Mesenchymal stem cell (in vitro differentiated cells and primary cell): ENCODE measurements at regions not wholly inside any gene's neighbourhood (a gene's known extent, or its start where the extent isn't known, plus 50 kb on each side); places are given as distances from the start of the nearest gene placed in this dataset.
"Not testable (repeated sequence)": the region's sequence is repeated elsewhere in the genome, so short reads cannot be mapped to it uniquely, and the experiment has no call there.

Experiments
- DNase-seq: peaks from one replicate; pipeline ENCODE4 v3.0.0-alpha.2; 2013
- H2AFZ ChIP-seq: one replicate; pipeline ENCODE4 v1.6.1; 2013; ENCODE audit warnings: low read depth, mild to moderate bottlenecking, control low read depth, inconsistent platforms, low read length, moderate library complexity
- H2AK5ac ChIP-seq: 2 replicates; pipeline ENCODE4 v1.6.1; 2013; ENCODE audit warnings: low read length, moderate library complexity, mild to moderate bottlenecking, inconsistent platforms; ENCODE audit not compliant: severe bottlenecking
- H2BK120ac ChIP-seq: one replicate; pipeline ENCODE4 v1.6.1; 2013; ENCODE audit warnings: low read depth, mild to moderate bottlenecking, inconsistent platforms, low read length, moderate library complexity
- H2BK12ac ChIP-seq, 2 experiments: one replicate each; pipeline ENCODE4 v1.6.1; 2013; ENCODE audit warnings: inconsistent platforms in 2 of 2, low read length in 2 of 2, mild to moderate bottlenecking in 2 of 2, moderate library complexity in 2 of 2, control low read depth in 1 of 2
- H2BK15ac ChIP-seq: one replicate; pipeline ENCODE4 v1.6.1; 2013; ENCODE audit warnings: mild to moderate bottlenecking, low read depth, inconsistent platforms; ENCODE audit not compliant: poor library complexity, severe bottlenecking
- H2BK5ac ChIP-seq: 2 replicates; pipeline ENCODE4 v1.6.1; 2013; ENCODE audit warnings: low read depth, mild to moderate bottlenecking, low read length, control low read depth, inconsistent platforms; ENCODE audit not compliant: poor library complexity, severe bottlenecking
- H3K14ac ChIP-seq, 2 experiments: one replicate each; pipeline ENCODE4 v1.6.1; 2013; ENCODE audit warnings: inconsistent platforms in 2 of 2, low read length in 2 of 2, control low read depth in 1 of 2, mild to moderate bottlenecking in 1 of 2, moderate library complexity in 1 of 2
- H3K18ac ChIP-seq, 2 experiments: one replicate each; pipeline ENCODE4 v1.6.1; 2013; ENCODE audit warnings: inconsistent platforms in 2 of 2, low read length in 2 of 2, control low read depth in 1 of 2, low read depth in 1 of 2, mild to moderate bottlenecking in 1 of 2
- H3K23ac ChIP-seq, 2 experiments: one replicate each; pipeline ENCODE4 v1.6.1; 2013; ENCODE audit warnings: inconsistent platforms in 2 of 2, low read length in 2 of 2, mild to moderate bottlenecking in 2 of 2, moderate library complexity in 2 of 2, control low read depth in 1 of 2
- H3K27ac ChIP-seq: 2 replicates; pipeline ENCODE4 v1.5.1; 2013; ENCODE audit warnings: mild to moderate bottlenecking, moderate library complexity, low read length, control low read depth, inconsistent platforms; ENCODE audit not compliant: poor library complexity, severe bottlenecking
- H3K27me3 ChIP-seq, 2 experiments: 2 replicates each; pipeline versions ENCODE4 v1.6.1 to v1.7.0; 2013; ENCODE audit warnings: low read length in 2 of 2, mild to moderate bottlenecking in 2 of 2, moderate library complexity in 2 of 2, control low read depth in 1 of 2, inconsistent platforms in 1 of 2; ENCODE audit not compliant: control insufficient read depth in 1 of 2, insufficient read depth in 1 of 2
- H3K36me3 ChIP-seq, 2 experiments: 2 replicates each; pipeline versions ENCODE4 v1.6.1 to v1.7.0; 2013; ENCODE audit warnings: low read length in 2 of 2, control low read depth in 1 of 2, inconsistent platforms in 1 of 2, low read depth in 1 of 2, mild to moderate bottlenecking in 1 of 2; ENCODE audit not compliant: insufficient read depth in 2 of 2, control insufficient read depth in 1 of 2
- H3K4ac ChIP-seq, 2 experiments: one replicate each; pipeline ENCODE4 v1.6.1; 2013; ENCODE audit warnings: inconsistent platforms in 2 of 2, low read length in 2 of 2, mild to moderate bottlenecking in 2 of 2, moderate library complexity in 2 of 2, control low read depth in 1 of 2, low read depth in 1 of 2
- H3K4me1 ChIP-seq: 2 replicates; pipeline ENCODE4 v1.6.1; 2013; ENCODE audit warnings: low read depth, low read length, control low read depth; ENCODE audit not compliant: control insufficient read depth, insufficient read depth
- H3K4me2 ChIP-seq: 2 replicates; pipeline ENCODE4 v1.6.1; 2013; ENCODE audit warnings: low read length, mild to moderate bottlenecking, inconsistent platforms; ENCODE audit not compliant: poor library complexity, severe bottlenecking
- H3K4me3 ChIP-seq, 2 experiments: 2 replicates each; pipeline versions ENCODE4 v1.5.1 to v1.7.0; 2013; ENCODE audit warnings: low read length in 2 of 2, mild to moderate bottlenecking in 2 of 2, control low read depth in 1 of 2, low read depth in 1 of 2; ENCODE audit not compliant: insufficient read depth in 1 of 2
- H3K79me1 ChIP-seq: replicated peaks from 2 replicates; pipeline ENCODE4 v1.6.1; 2013; ENCODE audit warnings: mild to moderate bottlenecking, control low read depth, low read length, inconsistent platforms; ENCODE audit not compliant: poor library complexity, severe bottlenecking
- H3K9ac ChIP-seq: 2 replicates; pipeline ENCODE4 v1.7.0; 2013; ENCODE audit warnings: mild to moderate bottlenecking, low read length, moderate library complexity
- H3K9me3 ChIP-seq: 2 replicates; pipeline ENCODE4 v1.7.0; 2013; ENCODE audit warnings: mild to moderate bottlenecking, low read length; ENCODE audit not compliant: control insufficient read depth
- H4K8ac ChIP-seq: one replicate; pipeline ENCODE4 v1.6.1; 2013; ENCODE audit warnings: inconsistent platforms, mild to moderate bottlenecking, low read length, moderate library complexity
- H4K91ac ChIP-seq: one replicate; pipeline ENCODE4 v1.6.1; 2013; ENCODE audit warnings: mild to moderate bottlenecking, low read length, inconsistent platforms
- WGBS: methylation state at CpG from one replicate; pipeline ENCODE4 v1.1.7; 2013; ENCODE audit warnings: mixed read lengths; 5-methylcytosine and 5-hydroxymethylcytosine counted together

- not testable (repeated sequence) for H3K4me2 ChIP-seq, DNase-seq, H3K36me3 ChIP-seq, H2AK5ac ChIP-seq, H3K4ac ChIP-seq, H2AFZ ChIP-seq, H2BK120ac ChIP-seq, H2BK5ac ChIP-seq, H3K27me3 ChIP-seq, H3K4me3 ChIP-seq, H3K14ac ChIP-seq, H3K27ac ChIP-seq, H3K23ac ChIP-seq, H2BK15ac ChIP-seq, H3K18ac ChIP-seq, H2BK12ac ChIP-seq, H3K79me1 ChIP-seq, H4K91ac ChIP-seq, H3K9me3 ChIP-seq, H4K8ac ChIP-seq, H3K9ac ChIP-seq, H3K4me1 ChIP-seq
- WGBS, result 82% methylated on average over 7 of the region's 15 CpGs
Observed at GRCh38 chr9:63774369-63775091, 1510.5 kb downstream of the FOXD4L5 start.

- not testable (repeated sequence) for H3K27me3 ChIP-seq, H3K9me3 ChIP-seq, H3K4me3 ChIP-seq, H3K36me3 ChIP-seq, H4K91ac ChIP-seq, H3K79me1 ChIP-seq, H3K27ac ChIP-seq, H3K4ac ChIP-seq, H3K23ac ChIP-seq, H2BK120ac ChIP-seq, H2BK15ac ChIP-seq, H2BK12ac ChIP-seq, H3K14ac ChIP-seq, H3K9ac ChIP-seq, H3K4me2 ChIP-seq, H2AK5ac ChIP-seq, H3K18ac ChIP-seq, H2AFZ ChIP-seq, DNase-seq, H2BK5ac ChIP-seq, H4K8ac ChIP-seq, H3K4me1 ChIP-seq
- WGBS, result 77% methylated on average over 6 of the region's 13 CpGs
Observed at GRCh38 chr9:63762230-63762629, 1522.8 kb downstream of the FOXD4L5 start.

- 56% methylated on average over 4 of the region's 4 CpGs for WGBS
- not testable (repeated sequence) for H3K27ac ChIP-seq
Observed at GRCh38 chr9:63729021-63729420, 1556.0 kb downstream of the FOXD4L5 start.

DNA sequence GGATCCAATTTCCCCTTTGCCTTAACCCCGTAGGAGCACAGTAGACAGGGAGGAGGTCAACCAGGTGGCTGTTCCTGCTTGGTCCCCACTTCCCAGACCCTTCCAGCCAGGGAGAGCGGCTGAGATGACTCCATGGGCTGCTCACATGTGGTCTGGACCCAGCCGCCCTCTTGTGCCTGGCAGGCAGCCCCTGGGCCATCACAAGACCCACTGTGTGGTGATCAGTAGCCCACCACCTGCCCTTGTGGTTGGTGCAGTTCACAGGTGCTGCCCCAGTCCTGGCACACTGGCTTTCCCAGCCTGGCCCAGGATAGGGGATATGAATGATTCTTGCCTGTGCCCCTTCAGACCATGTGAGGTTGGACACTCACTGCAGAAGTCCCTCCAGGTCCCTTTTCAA is 1556.7 kb downstream of the FOXD4L5 start:
- DNase-seq, result no peak
- Histone ChIP-seq H3K9ac (no peak overlapping the region), H2BK12ac (no peak overlapping the region), H2BK15ac (no peak overlapping the region), H3K36me3 (no peaks in the 10 kb centered on the region), H3K9me3 (no peaks in the 10 kb centered on the region), H3K79me1 (no peaks in the 10 kb centered on the region), H3K4me1 (no peaks in the 10 kb centered on the region), H3K23ac (no peak overlapping the region), H2BK5ac (no peak overlapping the region), H4K8ac (no peak overlapping the region), H3K27ac (no peak overlapping the region), H4K91ac (no peak overlapping the region), H3K4me3 (no peak overlapping the region), H3K4me2 (no peak overlapping the region), H2AK5ac (no peak overlapping the region), H3K14ac (no peak overlapping the region), H2BK120ac (no peak overlapping the region), H3K18ac (no peak overlapping the region), H3K4ac (no peak overlapping the region), H3K27me3 (no peaks in the 10 kb centered on the region), H2AFZ (no peak overlapping the region)
- 54% methylated on average over 3 of the region's 3 CpGs for WGBS

More at GRCh38 chr9:63729021-63729420, 1556.0 kb downstream of the FOXD4L5 start:
- not testable (repeated sequence) for H3K23ac ChIP-seq, H2BK12ac ChIP-seq, H4K8ac ChIP-seq, H4K91ac ChIP-seq, H3K79me1 ChIP-seq, H3K4ac ChIP-seq, H3K14ac ChIP-seq, H2BK15ac ChIP-seq, DNase-seq, H3K4me2 ChIP-seq, H2BK5ac ChIP-seq, H3K27me3 ChIP-seq, H3K4me3 ChIP-seq, H3K18ac ChIP-seq, H3K9me3 ChIP-seq, H2BK120ac ChIP-seq, H2AFZ ChIP-seq, H3K9ac ChIP-seq, H2AK5ac ChIP-seq, H3K36me3 ChIP-seq, H3K4me1 ChIP-seq
